ENCODE measurements at regions not wholly inside any gene's neighbourhood (a gene's known extent, or its start where the extent isn't known, plus 50 kb on each side); places are given as distances from the start of the nearest gene placed in this dataset. TPM values are rescaled to one million over a fixed set of nuclear protein-coding genes. Genes with fewer than 3 reads are reported as not detected.

GRCh38 chr2:65483763-65484162 is 51.4 kb upstream of the SPRED2 start:
- 69 to 71% methylated on average over 4 of the region's 4 CpGs for WGBS, 2 donors
- intact Hi-C loops (cut with DNase I) = no loop called here
- TF ChIP-seq POLR2A (IDR thresholded peaks at IDR 0.05) = no peak
- no peak for TF ChIP-seq CTCF (IDR thresholded peaks at IDR 0.05)

GRCh38 chr2:65482971-65483370 is 50.6 kb upstream of the SPRED2 start:
- Histone ChIP-seq H3K4me1 (no peaks in the 10 kb centered on the region), H3K4me3 (no peak overlapping the region), H3K27me3 (no peaks in the 10 kb centered on the region), H3K27ac (no peak overlapping the region), H3K9me3 (no peaks in the 10 kb centered on the region), H3K36me3 (replicated peaks in 1 of 2; ENCODE audit: insufficient read depth in 1 of 2, low read depth in 2 of 2) (no peaks in the 10 kb centered on the region)
- 31 to 37% methylated on average over 3 of the region's 3 CpGs for WGBS, 2 donors
- intact Hi-C loops (cut with DNase I) = no loop called here
- TF ChIP-seq CTCF (IDR thresholded peaks at IDR 0.05) (no peak), POLR2A (IDR thresholded peaks at IDR 0.05) (no peak)
- DNase-seq (no peak), ATAC-seq (no peak)

More at GRCh38 chr2:65483763-65484162, 51.4 kb upstream of the SPRED2 start:
- DNase-seq (no peak), ATAC-seq (no peak)
- Histone ChIP-seq H3K27me3 (no peaks in the 10 kb centered on the region), H3K4me1 (no peaks in the 10 kb centered on the region), H3K36me3 (replicated peaks in 1 of 2; ENCODE audit: insufficient read depth in 1 of 2, low read depth in 2 of 2) (no peaks in the 10 kb centered on the region), H3K27ac (no peak overlapping the region), H3K4me3 (no peak overlapping the region), H3K9me3 (no peaks in the 10 kb centered on the region)

Small RNA genes in the stretch of these regions (microRNA-seq; reads per million reads assigned to microRNA genes)
- gene MIR4778 (ENCODE audit: borderline number of aligned reads in 2 of 2, borderline replicate concordance in 2 of 2) = 0 reads per million in 2 donors

Small RNA genes in the stretch of these regions (small RNA-seq; reads per million reads assigned to genes)
- gene MIR4778 (not detected), gene RN7SL635P (not detected), gene VTRNA2-2P (not detected)
